Neural crest cell (in vitro differentiated cells): ENCODE measurements at regions not wholly inside any gene's neighbourhood (a gene's known extent, or its start where the extent isn't known, plus 50 kb on each side); places are given as distances from the start of the nearest gene placed in this dataset.

Source experiments
- DNase-seq: peaks from one replicate; pipeline ENCODE4 v3.0.0; 2021; ENCODE audit warnings: low read depth, mixed read lengths, low spot score
- H3K27ac Mint-ChIP-seq: one replicate; pipeline ENCODE4 v1.8.0; 2021; ENCODE audit warnings: mild to moderate bottlenecking, mixed read lengths; ENCODE audit not compliant: unreplicated experiment
- H3K27me3 Mint-ChIP-seq: 2 replicates; pipeline ENCODE4 v1.8.0; 2021; ENCODE audit warnings: low read depth, mild to moderate bottlenecking, mixed read lengths
- H3K36me3 Mint-ChIP-seq: 2 replicates; pipeline ENCODE4 v1.8.0; 2021; ENCODE audit warnings: low read depth, mild to moderate bottlenecking, mixed read lengths
- H3K4me1 Mint-ChIP-seq: 2 replicates; pipeline ENCODE4 v1.8.0; 2021; ENCODE audit warnings: mixed read lengths
- H3K4me3 Mint-ChIP-seq: one replicate; pipeline ENCODE4 v1.8.0; 2021; ENCODE audit warnings: mild to moderate bottlenecking, mixed read lengths
- H3K9me3 Mint-ChIP-seq: 2 replicates; pipeline ENCODE4 v1.8.0; 2021; ENCODE audit warnings: mixed read lengths
- TF ChIP-seq, protein P1 (sequence below): fragments of 200-600 bp; sonication (generic); conservative IDR thresholded peaks from 2 replicates; pipeline ENCODE4 v1.5.0; 2021; ENCODE audit warnings: antibody characterized with exemption, mild to moderate bottlenecking

- Mint-ChIP-seq H3K4me3 (no peak overlapping the region), H3K4me1 (no peaks in the 10 kb centered on the region), H3K27me3 (no peaks in the 10 kb centered on the region), H3K36me3 (peaks cover 11% of the 10 kb centered on the region), H3K9me3 (peaks cover 18% of the 10 kb centered on the region), H3K27ac (no peak overlapping the region)
- no peak for DNase-seq
- TF ChIP-seq, protein P1, sequence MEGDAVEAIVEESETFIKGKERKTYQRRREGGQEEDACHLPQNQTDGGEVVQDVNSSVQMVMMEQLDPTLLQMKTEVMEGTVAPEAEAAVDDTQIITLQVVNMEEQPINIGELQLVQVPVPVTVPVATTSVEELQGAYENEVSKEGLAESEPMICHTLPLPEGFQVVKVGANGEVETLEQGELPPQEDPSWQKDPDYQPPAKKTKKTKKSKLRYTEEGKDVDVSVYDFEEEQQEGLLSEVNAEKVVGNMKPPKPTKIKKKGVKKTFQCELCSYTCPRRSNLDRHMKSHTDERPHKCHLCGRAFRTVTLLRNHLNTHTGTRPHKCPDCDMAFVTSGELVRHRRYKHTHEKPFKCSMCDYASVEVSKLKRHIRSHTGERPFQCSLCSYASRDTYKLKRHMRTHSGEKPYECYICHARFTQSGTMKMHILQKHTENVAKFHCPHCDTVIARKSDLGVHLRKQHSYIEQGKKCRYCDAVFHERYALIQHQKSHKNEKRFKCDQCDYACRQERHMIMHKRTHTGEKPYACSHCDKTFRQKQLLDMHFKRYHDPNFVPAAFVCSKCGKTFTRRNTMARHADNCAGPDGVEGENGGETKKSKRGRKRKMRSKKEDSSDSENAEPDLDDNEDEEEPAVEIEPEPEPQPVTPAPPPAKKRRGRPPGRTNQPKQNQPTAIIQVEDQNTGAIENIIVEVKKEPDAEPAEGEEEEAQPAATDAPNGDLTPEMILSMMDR, result no peak
These were observed 64.2 kb upstream of the MRPS6 start for GRCh38 chr21:34009193-34009592.

DNA sequence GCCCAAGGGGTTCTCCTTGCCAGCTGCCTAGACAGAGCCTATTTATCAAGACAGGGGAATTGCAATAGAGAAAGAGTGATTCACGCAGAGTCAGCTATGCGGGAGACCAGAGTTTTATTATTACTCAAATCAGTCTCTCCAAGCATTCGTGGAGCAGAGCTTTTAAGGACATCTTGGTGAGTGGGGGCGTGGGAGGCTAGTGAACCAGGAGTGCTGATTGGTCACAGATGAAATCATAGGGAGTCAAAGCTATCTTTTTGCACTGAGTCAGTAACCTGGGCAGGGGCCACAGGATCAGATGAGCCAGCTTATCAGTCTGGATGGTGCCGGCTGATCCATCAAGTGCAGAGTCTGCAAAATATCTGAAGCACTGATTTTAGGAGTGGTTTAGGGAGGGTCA lies 64.8 kb upstream of the MRPS6 start:
- DNase-seq, result no peak
- no peak overlapping the region for H3K27ac Mint-ChIP-seq
- no peak overlapping the region for H3K4me3 Mint-ChIP-seq
- peaks cover 11% of the 10 kb centered on the region for H3K36me3 Mint-ChIP-seq
- H3K9me3 Mint-ChIP-seq, result peaks cover 15% of the 10 kb centered on the region
- H3K4me1 Mint-ChIP-seq, result no peaks in the 10 kb centered on the region
- TF ChIP-seq, protein P1, result no peak
- no peaks in the 10 kb centered on the region for H3K27me3 Mint-ChIP-seq

GRCh38 chr21:34006611-34007168 lies 66.7 kb upstream of the MRPS6 start:
- no peak overlapping the region for H3K27ac Mint-ChIP-seq
- peaks cover 7% of the 10 kb centered on the region for H3K36me3 Mint-ChIP-seq
- no peaks in the 10 kb centered on the region for H3K27me3 Mint-ChIP-seq
- H3K4me1 Mint-ChIP-seq, result no peaks in the 10 kb centered on the region
- no peak for DNase-seq
- TF ChIP-seq, protein P1, result no peak
- H3K4me3 Mint-ChIP-seq, result no peak overlapping the region
- peaks cover 15% of the 10 kb centered on the region for H3K9me3 Mint-ChIP-seq

GRCh38 chr21:34004974-34005373 lies 68.4 kb upstream of the MRPS6 start:
- Mint-ChIP-seq H3K36me3 (peaks cover 5% of the 10 kb centered on the region), H3K4me1 (no peaks in the 10 kb centered on the region), H3K9me3 (peaks cover 15% of the 10 kb centered on the region), H3K27ac (no peak overlapping the region), H3K4me3 (no peak overlapping the region), H3K27me3 (no peaks in the 10 kb centered on the region)
- DNase-seq, result no peak
- TF ChIP-seq, protein P1, result no peak

DNA sequence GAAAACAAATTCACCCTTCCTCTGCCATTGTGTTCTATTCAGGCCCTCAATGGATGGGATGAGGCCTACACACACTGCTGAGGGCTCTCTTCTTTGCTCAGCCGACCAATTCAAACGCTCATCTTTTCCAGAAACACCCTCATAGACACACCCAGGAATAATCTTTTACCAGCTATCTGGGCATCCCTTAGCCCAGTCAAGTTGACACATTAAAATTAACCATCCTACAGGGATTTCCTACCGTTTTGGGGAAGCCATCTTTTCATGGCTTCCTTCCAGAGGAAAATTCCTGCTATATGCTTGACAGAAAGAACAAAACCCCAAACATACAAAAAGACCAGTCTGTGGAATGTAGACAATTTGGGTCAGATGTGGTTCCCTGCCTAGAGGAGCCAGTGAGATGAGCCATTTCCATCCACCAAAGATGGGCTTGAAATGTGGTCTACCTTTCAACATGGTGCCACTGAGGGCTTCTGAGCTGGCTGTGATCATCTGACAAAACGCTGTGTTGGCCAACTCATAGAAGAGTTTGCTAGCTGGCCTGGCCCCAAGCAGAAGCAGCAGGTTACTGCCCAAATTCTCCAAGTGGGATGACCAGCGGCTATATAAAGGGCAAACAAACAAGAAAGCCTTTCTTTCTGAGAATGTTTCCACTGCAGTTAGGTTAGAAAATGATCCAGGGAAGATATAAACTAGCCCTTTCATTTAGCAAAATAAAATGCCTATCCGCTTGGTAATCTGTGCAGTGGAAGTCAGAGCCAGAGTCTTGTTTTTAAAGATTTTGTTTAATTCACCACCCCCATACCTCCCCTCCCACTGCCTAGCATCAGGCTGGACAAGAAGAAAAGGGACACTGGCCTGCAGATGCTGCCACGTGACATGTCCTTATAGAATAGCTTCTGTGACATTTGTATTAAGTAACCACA lies 69.1 kb upstream of the MRPS6 start:
- no peaks in the 10 kb centered on the region for H3K4me1 Mint-ChIP-seq
- no peak overlapping the region for H3K27ac Mint-ChIP-seq
- TF ChIP-seq, protein P1, result no peak
- no peak for DNase-seq
- H3K4me3 Mint-ChIP-seq, result no peak overlapping the region
- H3K9me3 Mint-ChIP-seq, result peaks cover 18% of the 10 kb centered on the region
- peaks cover 9% of the 10 kb centered on the region for H3K36me3 Mint-ChIP-seq
- H3K27me3 Mint-ChIP-seq, result no peaks in the 10 kb centered on the region
